Right lobe of liver (tissue), 4 donors: ENCODE measurements at regions not wholly inside any gene's neighbourhood (a gene's known extent, or its start where the extent isn't known, plus 50 kb on each side); places are given as distances from the start of the nearest gene placed in this dataset.

Experiments
- CTCF ChIP-seq, 4 donors: fragments of 200-600 bp in 3 of 4; fragments of 450-650 bp in 1 of 4; IDR thresholded peaks; one replicate each; pipeline versions ENCODE4 v1.5.1 to v1.8.0; 2016 to 2022; ENCODE audit warnings: antibody characterized with exemption in 4 of 4, mild to moderate bottlenecking in 2 of 4
- POLR2A ChIP-seq: fragments of 450-650 bp; IDR thresholded peaks from one replicate; pipeline ENCODE4 v1.6.1; 2017; ENCODE audit warnings: antibody characterized with exemption, mild to moderate bottlenecking
- donor health status: DM: no; HTN: no; CAD: no.
- donor health status: DM: no; HTN: no; CAD: no.
- donor health status: DM: no; HTN: yes; CAD: no.

- TF ChIP-seq POLR2A (no peak), CTCF (IDR thresholded peaks at IDR 0.05) (no peak)
Observed at GRCh38 chr21:38147391-38147790, 109.4 kb upstream of the KCNJ15 start.
